ENCODE measurements at regions not wholly inside any gene's neighbourhood (a gene's known extent, or its start where the extent isn't known, plus 50 kb on each side); places are given as distances from the start of the nearest gene placed in this dataset.

- H3K9ac ChIP-seq (ENCODE audit: low read length in 5 of 5), result no peak overlapping the region
- H3K27ac ChIP-seq (ENCODE audit: low read depth, low read length), result no peak overlapping the region
- H3K4me3 ChIP-seq (ENCODE audit: low read depth in 1 of 5, low read length in 5 of 5), result no peak overlapping the region
- no peaks in the 10 kb centered on the region for H3K36me3 ChIP-seq (ENCODE audit: control insufficient read depth in 5 of 5, insufficient read depth in 5 of 5, low read length in 5 of 5)
- H3K9me3 ChIP-seq (ENCODE audit: control insufficient read depth in 5 of 5, low read length in 5 of 5), result no peaks in the 10 kb centered on the region
- no peaks in the 10 kb centered on the region for H3K27me3 ChIP-seq (ENCODE audit: control insufficient read depth in 5 of 5, insufficient read depth in 4 of 5, low read length in 5 of 5)
- H3K4me1 ChIP-seq (ENCODE audit: control insufficient read depth in 5 of 5, insufficient read depth in 5 of 5, low read length in 5 of 5), result no peaks in the 10 kb centered on the region
Observed at GRCh38 chr21:35635994-35636393, 424.3 kb downstream of the SETD4 start.

GRCh38 chr21:35635261-35635660 lies 425.1 kb downstream of the SETD4 start:
- Histone ChIP-seq H3K27me3 (ENCODE audit: control insufficient read depth in 5 of 5, insufficient read depth in 4 of 5, low read length in 5 of 5) (no peaks in the 10 kb centered on the region), H3K9ac (ENCODE audit: low read length in 5 of 5) (no peak overlapping the region), H3K36me3 (ENCODE audit: control insufficient read depth in 5 of 5, insufficient read depth in 5 of 5, low read length in 5 of 5) (no peaks in the 10 kb centered on the region), H3K27ac (ENCODE audit: low read depth, low read length) (no peak overlapping the region), H3K4me3 (ENCODE audit: low read depth in 1 of 5, low read length in 5 of 5) (no peak overlapping the region), H3K9me3 (ENCODE audit: control insufficient read depth in 5 of 5, low read length in 5 of 5) (no peaks in the 10 kb centered on the region), H3K4me1 (ENCODE audit: control insufficient read depth in 5 of 5, insufficient read depth in 5 of 5, low read length in 5 of 5) (no peaks in the 10 kb centered on the region)

- H3K4me3 ChIP-seq (ENCODE audit: low read depth in 1 of 5, low read length in 5 of 5), result no peak overlapping the region
- H3K9me3 ChIP-seq (ENCODE audit: control insufficient read depth in 5 of 5, low read length in 5 of 5), result no peaks in the 10 kb centered on the region
- H3K4me1 ChIP-seq (ENCODE audit: control insufficient read depth in 5 of 5, insufficient read depth in 5 of 5, low read length in 5 of 5), result no peaks in the 10 kb centered on the region
- no peaks in the 10 kb centered on the region for H3K36me3 ChIP-seq (ENCODE audit: control insufficient read depth in 5 of 5, insufficient read depth in 5 of 5, low read length in 5 of 5)
- no peak overlapping the region for H3K27ac ChIP-seq (ENCODE audit: low read depth, low read length)
- peaks cover 0 to 2% (median 0%) of the 10 kb centered on the region in 5 donors for H3K27me3 ChIP-seq (ENCODE audit: control insufficient read depth in 5 of 5, insufficient read depth in 4 of 5, low read length in 5 of 5)
- no peak overlapping the region for H3K9ac ChIP-seq (ENCODE audit: low read length in 5 of 5)
Observed at GRCh38 chr21:35633501-35633900, 426.8 kb downstream of the SETD4 start.

- Histone ChIP-seq H3K27me3 (ENCODE audit: control insufficient read depth in 5 of 5, insufficient read depth in 4 of 5, low read length in 5 of 5) (peaks cover 0 to 2% (median 0%) of the 10 kb centered on the region in 5 donors), H3K36me3 (ENCODE audit: control insufficient read depth in 5 of 5, insufficient read depth in 5 of 5, low read length in 5 of 5) (no peaks in the 10 kb centered on the region), H3K27ac (ENCODE audit: low read depth, low read length) (no peak overlapping the region), H3K4me3 (ENCODE audit: low read depth in 1 of 5, low read length in 5 of 5) (no peak overlapping the region), H3K9me3 (ENCODE audit: control insufficient read depth in 5 of 5, low read length in 5 of 5) (no peaks in the 10 kb centered on the region), H3K9ac (ENCODE audit: low read length in 5 of 5) (no peak overlapping the region), H3K4me1 (ENCODE audit: control insufficient read depth in 5 of 5, insufficient read depth in 5 of 5, low read length in 5 of 5) (no peaks in the 10 kb centered on the region)
Observed at GRCh38 chr21:35632711-35633110, 427.6 kb downstream of the SETD4 start.

GRCh38 chr21:35628316-35628715 lies 432.0 kb downstream of the SETD4 start:
- peaks cover 0 to 2% (median 0%) of the 10 kb centered on the region in 5 donors for H3K27me3 ChIP-seq (ENCODE audit: control insufficient read depth in 5 of 5, insufficient read depth in 4 of 5, low read length in 5 of 5)
- no peak overlapping the region for H3K4me3 ChIP-seq (ENCODE audit: low read depth in 1 of 5, low read length in 5 of 5)
- H3K27ac ChIP-seq (ENCODE audit: low read depth, low read length), result no peak overlapping the region
- no peak overlapping the region for H3K9ac ChIP-seq (ENCODE audit: low read length in 5 of 5)
- H3K36me3 ChIP-seq (ENCODE audit: control insufficient read depth in 5 of 5, insufficient read depth in 5 of 5, low read length in 5 of 5), result no peaks in the 10 kb centered on the region
- no peaks in the 10 kb centered on the region for H3K4me1 ChIP-seq (ENCODE audit: control insufficient read depth in 5 of 5, insufficient read depth in 5 of 5, low read length in 5 of 5)
- no peaks in the 10 kb centered on the region for H3K9me3 ChIP-seq (ENCODE audit: control insufficient read depth in 5 of 5, low read length in 5 of 5)

- no peaks in the 10 kb centered on the region for H3K36me3 ChIP-seq (ENCODE audit: control insufficient read depth in 5 of 5, insufficient read depth in 5 of 5, low read length in 5 of 5)
- no peak overlapping the region for H3K9ac ChIP-seq (ENCODE audit: low read length in 5 of 5)
- no peak overlapping the region for H3K27ac ChIP-seq (ENCODE audit: low read depth, low read length)
- H3K4me1 ChIP-seq (ENCODE audit: control insufficient read depth in 5 of 5, insufficient read depth in 5 of 5, low read length in 5 of 5), result no peaks in the 10 kb centered on the region
- H3K27me3 ChIP-seq (ENCODE audit: control insufficient read depth in 5 of 5, insufficient read depth in 4 of 5, low read length in 5 of 5), result peaks cover 0 to 2% (median 0%) of the 10 kb centered on the region in 5 donors
- no peak overlapping the region for H3K4me3 ChIP-seq (ENCODE audit: low read depth in 1 of 5, low read length in 5 of 5)
- H3K9me3 ChIP-seq (ENCODE audit: control insufficient read depth in 5 of 5, low read length in 5 of 5), result no peaks in the 10 kb centered on the region
Observed at GRCh38 chr21:35627462-35627861, 432.9 kb downstream of the SETD4 start.

GRCh38 chr21:35625576-35625975 lies 434.8 kb downstream of the SETD4 start:
- no peak overlapping the region for H3K4me3 ChIP-seq (ENCODE audit: low read depth in 1 of 5, low read length in 5 of 5)
- H3K36me3 ChIP-seq (ENCODE audit: control insufficient read depth in 5 of 5, insufficient read depth in 5 of 5, low read length in 5 of 5), result no peaks in the 10 kb centered on the region
- H3K9ac ChIP-seq (ENCODE audit: low read length in 5 of 5), result no peak overlapping the region
- H3K27ac ChIP-seq (ENCODE audit: low read depth, low read length), result no peak overlapping the region
- no peaks in the 10 kb centered on the region for H3K4me1 ChIP-seq (ENCODE audit: control insufficient read depth in 5 of 5, insufficient read depth in 5 of 5, low read length in 5 of 5)
- H3K9me3 ChIP-seq (ENCODE audit: control insufficient read depth in 5 of 5, low read length in 5 of 5), result peaks cover 0 to 4% (median 0%) of the 10 kb centered on the region in 5 donors
- peaks cover 0 to 2% (median 0%) of the 10 kb centered on the region in 5 donors for H3K27me3 ChIP-seq (ENCODE audit: control insufficient read depth in 5 of 5, insufficient read depth in 4 of 5, low read length in 5 of 5)

- H3K36me3 ChIP-seq (ENCODE audit: control insufficient read depth in 5 of 5, insufficient read depth in 5 of 5, low read length in 5 of 5), result no peaks in the 10 kb centered on the region
- no peaks in the 10 kb centered on the region for H3K4me1 ChIP-seq (ENCODE audit: control insufficient read depth in 5 of 5, insufficient read depth in 5 of 5, low read length in 5 of 5)
- H3K9ac ChIP-seq (ENCODE audit: low read length in 5 of 5), result no peak overlapping the region
- peaks cover 0 to 2% (median 0%) of the 10 kb centered on the region in 5 donors for H3K27me3 ChIP-seq (ENCODE audit: control insufficient read depth in 5 of 5, insufficient read depth in 4 of 5, low read length in 5 of 5)
- H3K4me3 ChIP-seq (ENCODE audit: low read depth in 1 of 5, low read length in 5 of 5), result no peak overlapping the region
- H3K27ac ChIP-seq (ENCODE audit: low read depth, low read length), result no peak overlapping the region
- peaks cover 0 to 4% (median 0%) of the 10 kb centered on the region in 5 donors for H3K9me3 ChIP-seq (ENCODE audit: control insufficient read depth in 5 of 5, low read length in 5 of 5)
Observed at GRCh38 chr21:35624901-35625300, 435.4 kb downstream of the SETD4 start.

GRCh38 chr21:35622612-35623011 lies 437.7 kb downstream of the SETD4 start:
- H3K27me3 ChIP-seq (ENCODE audit: control insufficient read depth in 5 of 5, insufficient read depth in 4 of 5, low read length in 5 of 5), result no peaks in the 10 kb centered on the region
- no peak overlapping the region for H3K4me3 ChIP-seq (ENCODE audit: low read depth in 1 of 5, low read length in 5 of 5)
- H3K9me3 ChIP-seq (ENCODE audit: control insufficient read depth in 5 of 5, low read length in 5 of 5), result peaks cover 0 to 4% (median 0%) of the 10 kb centered on the region in 5 donors
- no peaks in the 10 kb centered on the region for H3K4me1 ChIP-seq (ENCODE audit: control insufficient read depth in 5 of 5, insufficient read depth in 5 of 5, low read length in 5 of 5)
- no peak overlapping the region for H3K9ac ChIP-seq (ENCODE audit: low read length in 5 of 5)
- no peak overlapping the region for H3K27ac ChIP-seq (ENCODE audit: low read depth, low read length)
- H3K36me3 ChIP-seq (ENCODE audit: control insufficient read depth in 5 of 5, insufficient read depth in 5 of 5, low read length in 5 of 5), result no peaks in the 10 kb centered on the region

GRCh38 chr21:35619184-35619583 lies 441.1 kb downstream of the SETD4 start:
- Histone ChIP-seq H3K27me3 (ENCODE audit: control insufficient read depth in 5 of 5, insufficient read depth in 4 of 5, low read length in 5 of 5) (no peaks in the 10 kb centered on the region), H3K4me1 (ENCODE audit: control insufficient read depth in 5 of 5, insufficient read depth in 5 of 5, low read length in 5 of 5) (peaks cover 0 to under 1% (median 0%) of the 10 kb centered on the region in 5 donors), H3K4me3 (ENCODE audit: low read depth in 1 of 5, low read length in 5 of 5) (no peak overlapping the region), H3K27ac (ENCODE audit: low read depth, low read length) (no peak overlapping the region), H3K9ac (ENCODE audit: low read length in 5 of 5) (no peak overlapping the region), H3K36me3 (ENCODE audit: control insufficient read depth in 5 of 5, insufficient read depth in 5 of 5, low read length in 5 of 5) (no peaks in the 10 kb centered on the region), H3K9me3 (ENCODE audit: control insufficient read depth in 5 of 5, low read length in 5 of 5) (peaks cover 0 to 4% (median 0%) of the 10 kb centered on the region in 5 donors)

GRCh38 chr21:35617491-35617890 lies 442.8 kb downstream of the SETD4 start:
- Histone ChIP-seq H3K4me1 (ENCODE audit: control insufficient read depth in 5 of 5, insufficient read depth in 5 of 5, low read length in 5 of 5) (peaks cover 0 to 2% (median 0%) of the 10 kb centered on the region in 5 donors), H3K36me3 (ENCODE audit: control insufficient read depth in 5 of 5, insufficient read depth in 5 of 5, low read length in 5 of 5) (no peaks in the 10 kb centered on the region), H3K27me3 (ENCODE audit: control insufficient read depth in 5 of 5, insufficient read depth in 4 of 5, low read length in 5 of 5) (no peaks in the 10 kb centered on the region), H3K9me3 (ENCODE audit: control insufficient read depth in 5 of 5, low read length in 5 of 5) (peaks cover 0 to 4% (median 0%) of the 10 kb centered on the region in 5 donors), H3K4me3 (ENCODE audit: low read depth in 1 of 5, low read length in 5 of 5) (no peak overlapping the region), H3K27ac (ENCODE audit: low read depth, low read length) (no peak overlapping the region), H3K9ac (ENCODE audit: low read length in 5 of 5) (no peak overlapping the region)

Measured in subcutaneous abdominal adipose tissue (tissue), 5 donors.